KBM-7 (cell line): ENCODE measurements at regions not wholly inside any gene's neighbourhood (a gene's known extent, or its start where the extent isn't known, plus 50 kb on each side); places are given as distances from the start of the nearest gene placed in this dataset.
"Not testable (repeated sequence)": the region's sequence is repeated elsewhere in the genome, so short reads cannot be mapped to it uniquely, and the experiment has no call there.

Experiments
- DNase-seq: peaks from one replicate; pipeline ENCODE4 v3.0.0-alpha.2; 2015
- in situ Hi-C: fragments of 300-500 bp; cut with MboI; formaldehyde crosslinking; loops from 2 replicates; pipeline ENCODE4 v1.14.3; 2020; ENCODE audit warnings: low sequenced_read_pairs, low pct_unique_long_range_greater_than_20kb, mixed read lengths

GRCh38 chr21:10398692-10399489 is 122.5 kb upstream of the TPTE start:
- DNase-seq, in situ Hi-C loops: not testable (repeated sequence)

GRCh38 chr21:10400622-10401361 is 120.6 kb upstream of the TPTE start:
- in situ Hi-C loops, DNase-seq: not testable (repeated sequence)

- DNase-seq, in situ Hi-C loops: not testable (repeated sequence)
These were observed 118.9 kb upstream of the TPTE start for GRCh38 chr21:10402461-10402860.

GRCh38 chr21:10405331-10405730 is 116.1 kb upstream of the TPTE start:
- DNase-seq, in situ Hi-C loops: not testable (repeated sequence)

- in situ Hi-C loops, DNase-seq: not testable (repeated sequence)
These were observed 111.6 kb upstream of the TPTE start for GRCh38 chr21:10409786-10410185.

GRCh38 chr21:10410354-10410929 is 110.9 kb upstream of the TPTE start:
- in situ Hi-C loops, DNase-seq: not testable (repeated sequence)

- DNase-seq, in situ Hi-C loops: not testable (repeated sequence)
These were observed 109.4 kb upstream of the TPTE start for GRCh38 chr21:10411776-10412526.

GRCh38 chr21:10412928-10413246 is 108.5 kb upstream of the TPTE start:
- in situ Hi-C loops, DNase-seq: not testable (repeated sequence)

- DNase-seq, in situ Hi-C loops: not testable (repeated sequence)
These were observed 107.9 kb upstream of the TPTE start for GRCh38 chr21:10413247-10414120.

GRCh38 chr21:10414121-10414924 is 107.1 kb upstream of the TPTE start:
- in situ Hi-C loops, DNase-seq: not testable (repeated sequence)

- DNase-seq, in situ Hi-C loops: not testable (repeated sequence)
These were observed 106.5 kb upstream of the TPTE start for GRCh38 chr21:10414925-10415254.

GRCh38 chr21:10415456-10415855 is 105.9 kb upstream of the TPTE start:
- DNase-seq, in situ Hi-C loops: not testable (repeated sequence)

- DNase-seq, in situ Hi-C loops: not testable (repeated sequence)
These were observed 105.5 kb upstream of the TPTE start for GRCh38 chr21:10415859-10416258.

- DNase-seq, in situ Hi-C loops: not testable (repeated sequence)
These were observed 104.5 kb upstream of the TPTE start for GRCh38 chr21:10416691-10417447.

- in situ Hi-C loops, DNase-seq: not testable (repeated sequence)
These were observed 103.8 kb upstream of the TPTE start for GRCh38 chr21:10417551-10418002.

- DNase-seq, in situ Hi-C loops: not testable (repeated sequence)
These were observed 102.9 kb upstream of the TPTE start for GRCh38 chr21:10418250-10419048.
